MCF 10A (cell line): ENCODE measurements at regions not wholly inside any gene's neighbourhood (a gene's known extent, or its start where the extent isn't known, plus 50 kb on each side); places are given as distances from the start of the nearest gene placed in this dataset.

Experiments
- BruUV-seq: library from RNA; stranded (reverse); fragments of 400-500 nt; replicated peaks from 2 replicates; lab custom pipeline; 2021; lab: Mats Ljungman, UMichigan
- CTCF ChIA-PET: fragments of 300-600 bp; sonication (Branson Sonifier 250); formaldehyde crosslinking; extraction: SDS; loops from one replicate; lab custom pipeline; 2021; ENCODE audit warnings: antibody characterized with exemption, inconsistent platforms; lab: Yijun Ruan, JAX
- POLR2A ChIA-PET: fragments of 300-600, 350-650 bp; sonication (Branson Sonifier 250); formaldehyde crosslinking; extraction: SDS; loops from one replicate; lab custom pipeline; 2020; ENCODE audit warnings: antibody characterized with exemption, inconsistent platforms; lab: Yijun Ruan, JAX
- DNase-seq: peaks from one replicate; pipeline ENCODE4 v3.0.0-alpha.2; 2018; ENCODE audit not compliant: unreplicated experiment
- H3K27ac Mint-ChIP-seq: one replicate; pipeline ENCODE4 v1.8.0; 2022; ENCODE audit warnings: mild to moderate bottlenecking, low read depth, mixed read lengths; ENCODE audit not compliant: unreplicated experiment
- H3K27me3 Mint-ChIP-seq: one replicate; pipeline ENCODE4 v1.8.0; 2022; ENCODE audit warnings: mixed read lengths; ENCODE audit not compliant: insufficient read depth, unreplicated experiment
- H3K36me3 Mint-ChIP-seq: one replicate; pipeline ENCODE4 v1.8.0; 2022; ENCODE audit warnings: mild to moderate bottlenecking, moderate library complexity, mixed read lengths; ENCODE audit not compliant: insufficient read depth, unreplicated experiment
- H3K4me1 Mint-ChIP-seq: one replicate; pipeline ENCODE4 v1.8.0; 2022; ENCODE audit warnings: mixed read lengths; ENCODE audit not compliant: insufficient read depth, unreplicated experiment
- H3K4me3 Mint-ChIP-seq: one replicate; pipeline ENCODE4 v1.8.0; 2022; ENCODE audit warnings: mild to moderate bottlenecking, moderate library complexity, mixed read lengths; ENCODE audit not compliant: unreplicated experiment
- H3K9me3 Mint-ChIP-seq: one replicate; pipeline ENCODE4 v1.8.0; 2022; ENCODE audit warnings: mixed read lengths; ENCODE audit not compliant: unreplicated experiment
- intact Hi-C: fragments of 100-400 bp; cut with micrococcal nuclease; formaldehyde crosslinking; loops from 2 replicates; pipeline ENCODE4 v1.14.1; 2022
- TF ChIP-seq, protein P1 (sequence below): fragments of 200-600 bp; IDR thresholded peaks from one replicate; pipeline ENCODE4 v1.8.0; 2022; ENCODE audit warnings: antibody characterized with exemption, mild to moderate bottlenecking; ENCODE audit not compliant: unreplicated experiment

GRCh38 chr12:78732481-78732880 lies 132.1 kb upstream of the SYT1 start:
- no peak for DNase-seq
- intact Hi-C loops: no loop called here
- Mint-ChIP-seq H3K27ac (no peak overlapping the region), H3K27me3 (no peaks in the 10 kb centered on the region), H3K36me3 (no peaks in the 10 kb centered on the region), H3K4me1 (no peaks in the 10 kb centered on the region), H3K4me3 (no peak overlapping the region), H3K9me3 (no peaks in the 10 kb centered on the region)
- TF ChIP-seq, protein P1, sequence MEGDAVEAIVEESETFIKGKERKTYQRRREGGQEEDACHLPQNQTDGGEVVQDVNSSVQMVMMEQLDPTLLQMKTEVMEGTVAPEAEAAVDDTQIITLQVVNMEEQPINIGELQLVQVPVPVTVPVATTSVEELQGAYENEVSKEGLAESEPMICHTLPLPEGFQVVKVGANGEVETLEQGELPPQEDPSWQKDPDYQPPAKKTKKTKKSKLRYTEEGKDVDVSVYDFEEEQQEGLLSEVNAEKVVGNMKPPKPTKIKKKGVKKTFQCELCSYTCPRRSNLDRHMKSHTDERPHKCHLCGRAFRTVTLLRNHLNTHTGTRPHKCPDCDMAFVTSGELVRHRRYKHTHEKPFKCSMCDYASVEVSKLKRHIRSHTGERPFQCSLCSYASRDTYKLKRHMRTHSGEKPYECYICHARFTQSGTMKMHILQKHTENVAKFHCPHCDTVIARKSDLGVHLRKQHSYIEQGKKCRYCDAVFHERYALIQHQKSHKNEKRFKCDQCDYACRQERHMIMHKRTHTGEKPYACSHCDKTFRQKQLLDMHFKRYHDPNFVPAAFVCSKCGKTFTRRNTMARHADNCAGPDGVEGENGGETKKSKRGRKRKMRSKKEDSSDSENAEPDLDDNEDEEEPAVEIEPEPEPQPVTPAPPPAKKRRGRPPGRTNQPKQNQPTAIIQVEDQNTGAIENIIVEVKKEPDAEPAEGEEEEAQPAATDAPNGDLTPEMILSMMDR: no peak
- BruUV-seq: no TSS peak
- CTCF ChIA-PET: no interaction called here
- POLR2A ChIA-PET: no interaction called here

DNA sequence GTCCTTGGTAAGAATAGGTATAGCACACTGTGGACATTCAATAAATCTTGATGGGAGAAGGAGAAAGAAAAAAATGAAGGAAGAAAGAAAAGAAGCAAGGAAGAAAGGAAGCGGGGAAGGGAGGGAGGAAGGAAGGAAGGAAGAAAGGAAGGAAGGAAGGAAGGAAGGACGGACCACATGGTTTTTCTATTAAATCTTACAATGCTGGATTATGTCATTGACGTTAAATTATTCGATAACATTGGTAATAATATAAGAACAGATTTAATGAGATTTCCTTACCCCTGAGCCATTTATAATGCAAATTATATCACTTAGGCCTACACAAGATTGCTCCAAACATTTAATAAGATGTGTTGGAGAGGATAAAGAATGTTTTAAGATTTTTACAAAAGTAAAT lies 124.9 kb upstream of the SYT1 start:
- H3K9me3 Mint-ChIP-seq: no peaks in the 10 kb centered on the region
- H3K27me3 Mint-ChIP-seq: no peaks in the 10 kb centered on the region
- no TSS peak for BruUV-seq
- intact Hi-C loops: no loop called here
- CTCF ChIA-PET: no interaction called here
- POLR2A ChIA-PET: interaction anchor here (0.9 kb wide), 1 partner anchor 9 kb away, joined by 6 read pairs; no protein-coding TSS in a partner anchor
- TF ChIP-seq, protein P1: no peak
- no peak overlapping the region for H3K4me3 Mint-ChIP-seq
- H3K36me3 Mint-ChIP-seq: no peaks in the 10 kb centered on the region
- H3K4me1 Mint-ChIP-seq: no peaks in the 10 kb centered on the region
- DNase-seq: no peak
- no peak overlapping the region for H3K27ac Mint-ChIP-seq

DNA sequence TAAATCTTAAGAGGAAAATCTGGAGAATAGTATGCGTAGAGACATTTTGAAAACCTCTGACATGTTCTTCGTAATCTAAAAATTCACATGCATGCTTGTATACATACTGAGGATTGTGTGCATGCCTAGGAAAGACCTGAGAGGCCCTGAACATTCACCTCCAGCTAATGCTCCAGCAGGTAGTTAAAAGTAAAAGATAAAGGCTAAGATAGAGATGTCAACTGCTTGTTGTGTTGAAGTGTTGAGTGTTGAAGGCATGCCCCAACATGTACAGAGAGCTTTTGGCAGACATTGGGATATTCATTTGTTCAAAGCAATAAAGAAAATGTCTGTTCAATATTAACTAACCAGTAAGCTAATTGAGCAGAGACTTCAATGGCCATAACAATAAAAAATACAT lies 118.6 kb upstream of the SYT1 start:
- POLR2A ChIA-PET: interaction anchor here (1.3 kb wide), 1 partner anchor 19 kb away, joined by 4 read pairs; no protein-coding TSS in a partner anchor
- TF ChIP-seq, protein P1: no peak
- intact Hi-C loops: no loop called here
- Mint-ChIP-seq H3K4me3 (no peak overlapping the region), H3K36me3 (peaks cover 6% of the 10 kb centered on the region), H3K9me3 (peaks cover 13% of the 10 kb centered on the region), H3K27ac (peak overlapping the region; percentile 86), H3K27me3 (no peaks in the 10 kb centered on the region), H3K4me1 (peaks cover 11% of the 10 kb centered on the region)
- BruUV-seq: no TSS peak
- DNase-seq: peak; percentile 23
- CTCF ChIA-PET: interaction anchor here (0.5 to 0.6 kb wide), 2 partner anchors 11 to 85 kb away, joined by 3 read pairs; no protein-coding TSS in a partner anchor

GRCh38 chr12:78753058-78753457 lies 111.5 kb upstream of the SYT1 start:
- Mint-ChIP-seq H3K27ac (no peak overlapping the region), H3K27me3 (no peaks in the 10 kb centered on the region), H3K4me1 (peaks cover 5% of the 10 kb centered on the region), H3K4me3 (no peak overlapping the region), H3K9me3 (peaks cover 5% of the 10 kb centered on the region), H3K36me3 (peaks cover 6% of the 10 kb centered on the region)
- TF ChIP-seq, protein P1: no peak
- BruUV-seq: no TSS peak
- intact Hi-C loops: no loop called here
- ChIA-PET POLR2A (no interaction called here), CTCF (no interaction called here)
- DNase-seq: no peak
